Stimulated activated naive CD8-positive, alpha-beta T cell treated with anti-CD3 and anti-CD28 coated beads, Interleukin-15, amount 100 ng/mL, for 72 hours (primary cell): ENCODE measurements at regions not wholly inside any gene's neighbourhood (a gene's known extent, or its start where the extent isn't known, plus 50 kb on each side); places are given as distances from the start of the nearest gene placed in this dataset.

Experiments used
- ATAC-seq: fragments of 150-1000 bp; cut with Tn5 transposase; 2 replicates; pipeline ENCODE4 v1.10.0; 2021; ENCODE audit warnings: mild to moderate bottlenecking, moderate library complexity
- DNase-seq, 2 donors: peaks; one replicate each; pipeline ENCODE4 v3.0.0; 2021 to 2022
- H3K27ac Mint-ChIP-seq, 2 donors: one replicate each; pipeline ENCODE4 v1.8.0; 2022; ENCODE audit warnings: mild to moderate bottlenecking in 2 of 2, mixed read lengths in 2 of 2, moderate library complexity in 2 of 2
- H3K27me3 Mint-ChIP-seq: one replicate; pipeline ENCODE4 v1.8.0; 2022; ENCODE audit warnings: mixed read lengths
- H3K4me1 Mint-ChIP-seq: one replicate; pipeline ENCODE4 v1.8.0; 2022; ENCODE audit warnings: mild to moderate bottlenecking, mixed read lengths
- H3K4me3 Mint-ChIP-seq, 2 donors: one replicate each; pipeline ENCODE4 v1.8.0; 2022; ENCODE audit warnings: mild to moderate bottlenecking in 2 of 2, mixed read lengths in 2 of 2, moderate library complexity in 1 of 2
- H3K9me3 Mint-ChIP-seq, 2 donors: one replicate each; pipeline ENCODE4 v1.8.0; 2022; ENCODE audit warnings: mixed read lengths in 2 of 2

GRCh38 chr4:55175779-55176231 lies 50.4 kb upstream of the KDR start:
- Mint-ChIP-seq H3K9me3 (no peaks in the 10 kb centered on the region), H3K4me1 (peaks cover 18% of the 10 kb centered on the region), H3K4me3 (no peak overlapping the region), H3K27me3 (peaks cover 25% of the 10 kb centered on the region), H3K27ac (peak overlapping the region in 1 of 2 donors; percentile 42)
- DNase-seq (no peak), ATAC-seq (no peak)

GRCh38 chr4:55176497-55176896 lies 51.1 kb upstream of the KDR start:
- H3K4me3 Mint-ChIP-seq: no peak overlapping the region
- peaks cover 23% of the 10 kb centered on the region for H3K4me1 Mint-ChIP-seq
- no peak overlapping the region for H3K27ac Mint-ChIP-seq
- no peaks in the 10 kb centered on the region for H3K9me3 Mint-ChIP-seq
- H3K27me3 Mint-ChIP-seq: peaks cover 30% of the 10 kb centered on the region
- ATAC-seq (no peak), DNase-seq (no peak)

- H3K4me1 Mint-ChIP-seq: peaks cover 31% of the 10 kb centered on the region
- peaks cover 28% of the 10 kb centered on the region for H3K27me3 Mint-ChIP-seq
- H3K27ac Mint-ChIP-seq: no peak overlapping the region
- no peak overlapping the region for H3K4me3 Mint-ChIP-seq
- DNase-seq: no peak
- H3K9me3 Mint-ChIP-seq: no peaks in the 10 kb centered on the region
- no peak for ATAC-seq
Observed at GRCh38 chr4:55177461-55177860, 52.1 kb upstream of the KDR start.

- H3K27ac Mint-ChIP-seq: peak overlapping the region in 1 of 2 donors; percentile 44
- peaks cover 19% of the 10 kb centered on the region for H3K27me3 Mint-ChIP-seq
- peaks cover 23% of the 10 kb centered on the region for H3K4me1 Mint-ChIP-seq
- H3K4me3 Mint-ChIP-seq: no peak overlapping the region
- H3K9me3 Mint-ChIP-seq: no peaks in the 10 kb centered on the region
- no peak for ATAC-seq
- DNase-seq: no peak
Observed at GRCh38 chr4:55178226-55179005, 53.0 kb upstream of the KDR start.

- Mint-ChIP-seq H3K4me1 (peaks cover 16% of the 10 kb centered on the region), H3K27ac (no peak overlapping the region), H3K27me3 (peaks cover 14% of the 10 kb centered on the region), H3K4me3 (no peak overlapping the region), H3K9me3 (no peaks in the 10 kb centered on the region)
- no peak for DNase-seq
- ATAC-seq: peak; percentile 43
Observed at GRCh38 chr4:55181010-55182005, 55.9 kb upstream of the KDR start.

- DNase-seq (no peak), ATAC-seq (peak; percentile 31)
- Mint-ChIP-seq H3K27ac (no peak overlapping the region), H3K4me3 (no peak overlapping the region), H3K4me1 (peaks cover 14% of the 10 kb centered on the region), H3K9me3 (no peaks in the 10 kb centered on the region), H3K27me3 (peaks cover 34% of the 10 kb centered on the region)
Observed at GRCh38 chr4:55183926-55184599, 58.7 kb upstream of the KDR start.

- Mint-ChIP-seq H3K4me1 (peaks cover 14% of the 10 kb centered on the region), H3K4me3 (no peak overlapping the region)
- ATAC-seq: peak; percentile 52
Observed at GRCh38 chr4:55184600-55185523, 59.5 kb upstream of the KDR start.

GRCh38 chr4:55186123-55186522 lies 60.7 kb upstream of the KDR start:
- no peak overlapping the region for H3K27ac Mint-ChIP-seq
- DNase-seq (no peak), ATAC-seq (no peak)
- H3K4me3 Mint-ChIP-seq: no peak overlapping the region
- H3K4me1 Mint-ChIP-seq: peaks cover 12% of the 10 kb centered on the region
- H3K27me3 Mint-ChIP-seq: peaks cover 43% of the 10 kb centered on the region
- no peaks in the 10 kb centered on the region for H3K9me3 Mint-ChIP-seq

More at GRCh38 chr4:55184600-55185523, 59.5 kb upstream of the KDR start:
- Mint-ChIP-seq H3K27ac (peak overlapping the region in 1 of 2 donors; percentile 34), H3K9me3 (no peaks in the 10 kb centered on the region), H3K27me3 (peaks cover 42% of the 10 kb centered on the region)
- DNase-seq: peak in 1 of 2 donors; percentile 10

GRCh38 chr4:55186700-55187099 lies 61.3 kb upstream of the KDR start:
- Mint-ChIP-seq H3K4me3 (no peak overlapping the region), H3K27me3 (peaks cover 46% of the 10 kb centered on the region)
- no peak for DNase-seq

GRCh38 chr4:55214172-55214571 lies 88.8 kb upstream of the KDR start:
- H3K27me3 Mint-ChIP-seq: peaks cover 11% of the 10 kb centered on the region
- H3K27ac Mint-ChIP-seq: no peak overlapping the region
- peaks cover 8 to 11% of the 10 kb centered on the region in 2 donors for H3K9me3 Mint-ChIP-seq
- H3K4me1 Mint-ChIP-seq: no peaks in the 10 kb centered on the region
- ATAC-seq (no peak), DNase-seq (no peak)
- H3K4me3 Mint-ChIP-seq: no peak overlapping the region

More at GRCh38 chr4:55186700-55187099, 61.3 kb upstream of the KDR start:
- no peak for ATAC-seq
- no peak overlapping the region for H3K27ac Mint-ChIP-seq
- H3K4me1 Mint-ChIP-seq: peaks cover 6% of the 10 kb centered on the region
- H3K9me3 Mint-ChIP-seq: peaks cover 0 to 4% of the 10 kb centered on the region in 2 donors

GRCh38 chr4:55215087-55215486 lies 89.7 kb upstream of the KDR start:
- ATAC-seq: no peak
- H3K27ac Mint-ChIP-seq: peak overlapping the region in 1 of 2 donors; percentile 19
- H3K9me3 Mint-ChIP-seq: peaks cover under 1 to 4% of the 10 kb centered on the region in 2 donors
- H3K4me3 Mint-ChIP-seq: no peak overlapping the region
- no peak for DNase-seq
- no peaks in the 10 kb centered on the region for H3K4me1 Mint-ChIP-seq
- H3K27me3 Mint-ChIP-seq: peaks cover 11% of the 10 kb centered on the region

GRCh38 chr4:55216863-55217635 lies 91.7 kb upstream of the KDR start:
- no peak overlapping the region for H3K4me3 Mint-ChIP-seq

GRCh38 chr4:55218041-55218440 lies 92.6 kb upstream of the KDR start:
- H3K27me3 Mint-ChIP-seq: peaks cover 11% of the 10 kb centered on the region
- H3K4me1 Mint-ChIP-seq: no peaks in the 10 kb centered on the region
- H3K4me3 Mint-ChIP-seq: no peak overlapping the region
- DNase-seq (no peak), ATAC-seq (no peak)
- no peak overlapping the region for H3K27ac Mint-ChIP-seq
- H3K9me3 Mint-ChIP-seq: peaks cover 0 to 4% of the 10 kb centered on the region in 2 donors

More at GRCh38 chr4:55216863-55217635, 91.7 kb upstream of the KDR start:
- no peak for DNase-seq
- Mint-ChIP-seq H3K9me3 (peaks cover 0 to 4% of the 10 kb centered on the region in 2 donors), H3K27ac (no peak overlapping the region), H3K4me1 (no peaks in the 10 kb centered on the region), H3K27me3 (peaks cover 11% of the 10 kb centered on the region)
- ATAC-seq: no peak

- H3K4me1 Mint-ChIP-seq: no peaks in the 10 kb centered on the region
- peaks cover 21% of the 10 kb centered on the region for H3K27me3 Mint-ChIP-seq
- DNase-seq (no peak), ATAC-seq (no peak)
- no peak overlapping the region for H3K27ac Mint-ChIP-seq
- H3K4me3 Mint-ChIP-seq: no peak overlapping the region
- peaks cover 25 to 26% of the 10 kb centered on the region in 2 donors for H3K9me3 Mint-ChIP-seq
Observed at GRCh38 chr4:55237839-55238238, 108.2 kb upstream of the SRD5A3 start.
